BLaER1 treated with 17β-estradiol and CSF1 and Interleukin-3, amounts not matched to agents 10 nM and 100 nM (cell line): ENCODE measurements at regions not wholly inside any gene's neighbourhood (a gene's known extent, or its start where the extent isn't known, plus 50 kb on each side); places are given as distances from the start of the nearest gene placed in this dataset.

Experiments
- H3K27ac ChIP-seq, 11 experiments: shearing (Covaris generic); formaldehyde crosslinking; 2 replicates each; pipeline ENCODE4 v1.8.1; 2022
- H3K27me3 ChIP-seq, 11 experiments: shearing (Covaris generic); formaldehyde crosslinking; 2 replicates each; pipeline ENCODE4 v1.8.1; 2022
- H3K36me3 ChIP-seq, 11 experiments: shearing (Covaris generic); formaldehyde crosslinking; 2 replicates each; pipeline ENCODE4 v1.8.1; 2022
- H3K4me1 ChIP-seq, 10 experiments: shearing (Covaris generic); formaldehyde crosslinking; 2 replicates each; pipeline ENCODE4 v1.8.1; 2022
- H3K4me2 ChIP-seq, 11 experiments: shearing (Covaris generic); formaldehyde crosslinking; 2 replicates each; pipeline ENCODE4 v1.8.1; 2022
- H3K4me3 ChIP-seq, 10 experiments: shearing (Covaris generic); formaldehyde crosslinking; 2 replicates each; pipeline ENCODE4 v1.8.1; 2022
- H3K9ac ChIP-seq, 11 experiments: shearing (Covaris generic); formaldehyde crosslinking; 2 replicates each; pipeline ENCODE4 v1.8.1; 2022
- H3K9me3 ChIP-seq, 11 experiments: shearing (Covaris generic); formaldehyde crosslinking; replicated peaks in 1 of 11; 2 replicates each; pipeline ENCODE4 v1.8.1; 2022
- H4K20me1 ChIP-seq, 11 experiments: shearing (Covaris generic); formaldehyde crosslinking; 2 replicates each; pipeline ENCODE4 v1.8.1; 2022
- Cebpa-rat ChIP-seq, 11 experiments: shearing (Covaris generic); IDR thresholded peaks; 2 replicates each; pipeline ENCODE4 v1.8.1; 2022

DNA sequence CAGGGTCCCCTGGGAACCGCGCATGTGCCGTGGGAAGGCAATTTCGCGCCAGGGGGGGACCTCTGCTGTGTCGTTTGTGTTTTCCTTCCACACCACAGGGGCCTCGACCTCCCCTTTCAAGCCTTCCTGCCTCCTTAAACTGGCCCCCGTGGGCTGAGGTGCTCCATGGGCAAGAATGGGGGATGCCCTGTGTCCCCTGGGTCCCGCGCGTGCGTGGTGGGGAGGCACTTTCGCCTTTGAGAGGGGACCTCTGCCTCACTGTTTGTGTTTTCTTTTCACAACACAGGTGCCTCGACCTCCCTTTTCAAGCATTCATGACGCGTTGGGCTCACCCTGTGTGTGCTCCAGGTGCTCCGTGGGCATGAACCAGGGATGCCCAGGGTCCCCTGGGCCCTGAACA, 348.8 kb downstream of the ALG10 start:
- no peaks in the 10 kb centered on the region for H3K36me3 ChIP-seq
- H3K4me3 ChIP-seq = no peak overlapping the region
- no peak for TF ChIP-seq Cebpa-rat (IDR thresholded peaks at IDR 0.05)
- H3K4me2 ChIP-seq = no peak overlapping the region
- H4K20me1 ChIP-seq = no peaks in the 10 kb centered on the region
- peaks cover 75 to 100% (median 97%) of the 10 kb centered on the region in 11 experiments for H3K9me3 ChIP-seq
- H3K27ac ChIP-seq = no peak overlapping the region
- 0 out of 22 replicates have a peak, but pooled peaks cover 0 to 5% (median 0%) of the 10 kb centered on the region in 11 experiments for H3K27me3 ChIP-seq
- H3K4me1 ChIP-seq = peaks cover 0 to 17% (median 12%) of the 10 kb centered on the region in 10 experiments; a peak in 13 of 20 replicates
- no peak overlapping the region for H3K9ac ChIP-seq

DNA sequence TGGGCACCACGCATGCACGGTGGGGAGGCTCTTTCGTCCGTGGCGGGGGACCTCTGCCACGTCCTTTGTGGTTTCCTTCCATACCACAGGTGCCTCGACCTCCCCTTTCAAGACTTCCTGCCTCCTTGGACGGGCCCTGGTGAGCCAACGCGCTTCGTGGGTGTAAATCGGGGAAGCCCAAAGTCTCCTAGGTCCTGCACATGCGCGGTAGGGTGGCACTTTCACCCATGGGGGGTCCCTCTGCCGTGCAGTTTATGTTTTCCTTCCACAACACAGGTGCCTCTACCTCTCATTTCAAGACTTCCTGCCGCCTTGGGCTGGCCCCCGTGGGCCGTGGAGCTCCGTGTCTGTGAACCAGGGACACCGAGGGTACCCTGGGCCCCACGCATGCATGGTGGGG, 349.7 kb downstream of the ALG10 start:
- Histone ChIP-seq H3K27me3 (0 out of 22 replicates have a peak, but pooled peaks cover 0 to 5% (median 0%) of the 10 kb centered on the region in 11 experiments), H3K9me3 (peaks cover 65 to 94% (median 91%) of the 10 kb centered on the region in 11 experiments), H3K4me2 (no peak overlapping the region), H3K4me3 (no peak overlapping the region), H3K36me3 (no peaks in the 10 kb centered on the region), H4K20me1 (no peaks in the 10 kb centered on the region), H3K27ac (no peak overlapping the region), H3K9ac (no peak overlapping the region), H3K4me1 (peaks cover 0 to 18% (median 13%) of the 10 kb centered on the region in 10 experiments; a peak in 13 of 20 replicates)
- TF ChIP-seq Cebpa-rat (IDR thresholded peaks at IDR 0.05) = no peak

DNA sequence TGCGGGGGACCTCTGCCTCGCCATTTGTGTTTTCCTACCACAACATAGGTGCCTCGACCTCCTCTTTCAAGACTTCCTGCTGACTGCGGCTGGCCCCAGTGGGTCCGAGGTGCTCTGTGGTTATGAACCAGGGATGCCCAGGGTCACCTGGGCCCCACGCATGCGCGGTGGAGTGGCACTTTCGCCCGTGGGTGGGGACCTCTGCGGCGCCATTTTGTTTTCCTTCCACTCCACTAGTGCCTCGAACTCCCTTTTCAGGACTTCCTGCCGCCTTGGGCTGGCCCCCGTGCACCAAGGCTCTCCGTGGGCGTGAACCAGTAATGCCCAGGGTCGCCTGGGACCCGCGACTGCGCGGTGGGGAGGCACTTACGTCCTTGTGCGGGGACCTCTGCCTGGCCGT, 351.6 kb downstream of the ALG10 start:
- Histone ChIP-seq H3K9me3 (peaks cover 46 to 77% (median 71%) of the 10 kb centered on the region in 11 experiments), H3K27me3 (no peaks in the 10 kb centered on the region), H4K20me1 (no peaks in the 10 kb centered on the region), H3K4me3 (no peak overlapping the region), H3K9ac (no peak overlapping the region), H3K27ac (no peak overlapping the region), H3K4me1 (peaks cover 0 to 18% (median 13%) of the 10 kb centered on the region in 10 experiments; a peak in 13 of 20 replicates), H3K36me3 (no peaks in the 10 kb centered on the region), H3K4me2 (no peak overlapping the region)
- no peak for TF ChIP-seq Cebpa-rat (IDR thresholded peaks at IDR 0.05)

DNA sequence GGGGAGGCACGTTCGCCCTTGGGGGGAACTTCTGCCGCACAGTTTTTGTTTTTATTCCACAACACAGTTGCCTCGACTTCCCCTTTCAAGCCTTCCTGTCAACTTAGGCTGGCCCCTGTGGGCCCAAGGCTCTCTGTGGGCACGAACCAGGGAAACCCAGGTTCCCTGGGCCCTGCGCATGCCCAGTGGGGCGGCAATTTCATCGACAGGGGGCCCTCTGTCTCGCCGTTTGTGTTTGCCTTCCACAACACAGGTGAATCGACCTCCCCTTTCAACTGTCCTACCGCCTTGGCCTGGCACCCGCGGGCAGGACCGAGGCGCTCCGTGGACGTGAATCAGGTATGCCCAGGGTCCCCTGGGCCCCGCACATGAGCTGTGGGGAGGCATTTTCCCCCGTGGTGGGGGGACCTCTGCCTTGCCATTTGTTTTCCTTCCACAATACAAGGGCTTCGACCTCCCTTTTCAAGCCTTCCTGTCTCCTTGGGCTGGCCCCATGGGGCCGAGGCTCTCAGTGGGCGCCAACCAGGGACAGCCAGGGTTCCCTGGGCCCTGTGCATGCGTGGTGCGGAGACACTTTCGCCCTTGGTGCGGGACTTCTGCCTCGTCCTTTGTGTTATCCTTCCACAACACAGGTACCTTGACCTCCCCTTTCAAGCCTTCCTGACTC, 354.0 kb downstream of the ALG10 start:
- Histone ChIP-seq H3K27me3 (no peaks in the 10 kb centered on the region), H3K4me1 (peaks cover 0 to 18% (median 13%) of the 10 kb centered on the region in 10 experiments; a peak in 13 of 20 replicates), H3K4me2 (peak overlapping the region in 6 of 11 experiments; percentile 34 to 78 (median 63); a peak in 9 of 22 replicates), H3K9ac (no peak overlapping the region), H4K20me1 (no peaks in the 10 kb centered on the region), H3K36me3 (no peaks in the 10 kb centered on the region), H3K4me3 (no peak overlapping the region), H3K9me3 (peaks cover 23 to 66% (median 60%) of the 10 kb centered on the region in 11 experiments), H3K27ac (no peak overlapping the region)
- TF ChIP-seq Cebpa-rat (IDR thresholded peaks at IDR 0.05) = no peak

DNA sequence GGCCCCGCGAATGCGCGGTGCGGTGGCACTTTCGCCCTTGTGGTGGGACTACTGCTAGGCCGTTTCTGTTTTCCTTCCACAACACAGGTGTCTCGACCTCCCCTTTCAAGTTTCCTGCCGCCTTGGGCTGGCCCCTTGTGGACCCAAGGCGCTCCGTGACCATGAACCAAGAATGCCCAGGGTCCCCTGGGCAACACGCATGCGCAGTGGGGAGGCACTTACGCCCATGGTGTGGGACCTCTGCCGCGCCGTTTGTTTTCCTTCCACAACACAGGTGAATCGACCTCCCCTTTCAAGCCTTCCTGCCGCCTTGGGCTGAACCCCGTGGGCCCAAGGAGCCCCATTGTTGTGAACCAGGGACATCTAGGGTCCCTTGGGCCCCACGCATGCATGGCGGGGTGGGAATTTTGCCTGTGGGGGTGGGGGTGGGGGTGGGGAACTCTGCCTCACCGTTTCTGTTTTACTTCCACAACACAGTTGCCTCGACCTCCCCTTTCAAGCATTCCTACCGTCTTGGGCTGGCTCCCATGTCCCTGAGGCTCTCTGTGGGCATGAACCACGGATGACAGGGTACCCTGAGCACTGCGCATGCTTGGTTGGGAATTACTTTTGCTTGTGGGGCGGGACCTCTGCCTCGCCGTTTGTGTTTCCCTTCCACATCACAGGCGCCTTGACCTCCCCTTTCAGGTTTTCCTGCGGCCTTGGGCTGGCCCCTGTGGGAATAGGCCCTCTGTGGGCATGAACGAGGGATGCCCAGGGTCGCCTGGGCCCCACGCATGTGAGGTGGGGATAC, 355.1 kb downstream of the ALG10 start:
- no peak for TF ChIP-seq Cebpa-rat (IDR thresholded peaks at IDR 0.05)
- H3K9ac ChIP-seq = no peak overlapping the region
- H4K20me1 ChIP-seq = no peaks in the 10 kb centered on the region
- H3K27ac ChIP-seq = no peak overlapping the region
- H3K4me3 ChIP-seq = no peak overlapping the region
- H3K36me3 ChIP-seq = no peaks in the 10 kb centered on the region
- H3K4me1 ChIP-seq = peaks cover 0 to 26% (median 15%) of the 10 kb centered on the region in 10 experiments; a peak in 13 of 20 replicates
- no peaks in the 10 kb centered on the region for H3K27me3 ChIP-seq
- peaks cover 12 to 66% (median 60%) of the 10 kb centered on the region in 11 experiments for H3K9me3 ChIP-seq
- no peak overlapping the region for H3K4me2 ChIP-seq

DNA sequence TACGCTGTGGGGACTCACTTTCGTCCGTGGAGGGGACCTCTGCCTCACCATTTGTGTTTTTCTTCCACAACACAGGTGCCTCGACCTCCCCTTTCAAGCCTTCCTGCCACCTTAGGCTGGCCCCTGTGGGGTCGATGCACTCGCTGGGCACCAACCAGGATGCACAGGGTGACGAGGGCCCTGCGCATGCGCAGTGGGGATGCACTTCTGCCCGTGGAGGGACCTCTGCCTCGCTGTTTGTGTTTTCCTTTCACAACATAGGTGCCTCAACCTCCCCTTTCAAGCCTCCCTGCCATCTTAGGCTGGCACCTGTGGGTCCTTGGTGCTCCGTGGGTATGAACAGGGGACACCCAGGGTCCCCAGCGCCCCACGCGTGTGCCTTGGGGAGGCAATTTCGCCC, 356.8 kb downstream of the ALG10 start:
- H3K9me3 ChIP-seq = peaks cover 11 to 66% (median 59%) of the 10 kb centered on the region in 11 experiments
- H3K27ac ChIP-seq = no peak overlapping the region
- H3K4me1 ChIP-seq = peaks cover 0 to 28% (median 15%) of the 10 kb centered on the region in 10 experiments; a peak in 13 of 20 replicates
- no peaks in the 10 kb centered on the region for H3K36me3 ChIP-seq
- no peak overlapping the region for H3K4me3 ChIP-seq
- H4K20me1 ChIP-seq = no peaks in the 10 kb centered on the region
- no peak overlapping the region for H3K4me2 ChIP-seq
- H3K27me3 ChIP-seq = no peaks in the 10 kb centered on the region
- no peak overlapping the region for H3K9ac ChIP-seq
- no peak for TF ChIP-seq Cebpa-rat (IDR thresholded peaks at IDR 0.05)

DNA sequence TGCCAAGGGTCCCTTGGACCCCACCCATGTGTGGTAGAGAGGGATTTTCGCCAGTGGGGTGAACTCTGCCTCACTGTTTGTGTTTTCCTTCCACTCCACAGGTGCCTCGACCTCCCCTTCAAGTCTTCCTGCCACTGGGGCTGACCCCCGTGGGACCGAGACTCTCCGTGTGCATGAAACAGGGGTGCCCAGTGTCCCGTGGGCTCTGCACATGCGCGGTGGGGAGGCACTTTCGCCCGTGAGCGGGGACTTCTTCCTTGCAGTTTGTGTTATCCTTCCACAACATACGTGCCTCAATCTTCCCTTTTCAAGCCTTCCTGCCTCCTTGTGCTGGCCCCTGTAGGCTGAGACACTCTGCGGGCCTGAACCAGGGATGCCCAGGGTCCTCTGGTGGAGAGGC, 362.4 kb downstream of the ALG10 start:
- no peak for TF ChIP-seq Cebpa-rat (IDR thresholded peaks at IDR 0.05)
- Histone ChIP-seq H3K9ac (no peak overlapping the region), H4K20me1 (no peaks in the 10 kb centered on the region), H3K27me3 (no peaks in the 10 kb centered on the region), H3K27ac (no peak overlapping the region), H3K4me2 (no peak overlapping the region), H3K9me3 (peaks cover 22 to 87% (median 67%) of the 10 kb centered on the region in 11 experiments; a peak in 21 of 22 replicates), H3K36me3 (no peaks in the 10 kb centered on the region), H3K4me1 (peaks cover 0 to 27% (median 0%) of the 10 kb centered on the region in 10 experiments; a peak in 8 of 20 replicates), H3K4me3 (no peak overlapping the region)

DNA sequence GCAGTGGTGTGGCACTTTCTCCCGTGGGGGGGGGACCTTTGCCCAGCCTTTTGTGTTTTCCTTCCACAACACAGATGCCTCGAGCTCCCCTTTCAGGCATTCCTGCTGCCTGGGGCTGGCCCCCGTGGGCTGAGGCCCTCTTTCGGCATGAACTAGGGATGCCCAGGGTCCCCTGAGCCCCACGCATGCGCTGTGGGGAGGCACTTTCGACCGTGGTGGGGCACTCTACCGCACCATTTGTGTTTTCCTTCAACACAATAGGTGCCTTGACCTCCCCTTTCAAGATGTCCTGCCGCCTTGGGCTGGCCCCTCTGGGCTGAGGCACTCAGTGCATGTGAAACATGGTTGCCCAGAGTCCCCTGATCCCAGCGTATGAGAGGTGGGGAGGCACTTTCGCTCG, 363.7 kb downstream of the ALG10 start:
- Histone ChIP-seq H3K27me3 (no peaks in the 10 kb centered on the region), H3K9me3 (peaks cover 22 to 83% (median 65%) of the 10 kb centered on the region in 11 experiments; a peak in 21 of 22 replicates)

More for the DNA sequence above, 363.7 kb downstream of the ALG10 start:
- Histone ChIP-seq H3K4me3 (no peak overlapping the region), H3K27ac (no peak overlapping the region), H3K36me3 (no peaks in the 10 kb centered on the region), H3K9ac (no peak overlapping the region), H3K4me1 (peaks cover 0 to 27% (median 0%) of the 10 kb centered on the region in 10 experiments; a peak in 8 of 20 replicates), H4K20me1 (no peaks in the 10 kb centered on the region), H3K4me2 (0 out of 22 replicates have a peak overlapping the region, but pooled peaks of 1 of the 11 experiments have one; percentile 3)
- no peak for TF ChIP-seq Cebpa-rat (IDR thresholded peaks at IDR 0.05)
